ENCODE measurements at regions not wholly inside any gene's neighbourhood (a gene's known extent, or its start where the extent isn't known, plus 50 kb on each side); places are given as distances from the start of the nearest gene placed in this dataset.

GRCh38 chr2:12806549-12807242, 90.0 kb downstream of the TRIB2 start:
- DNase-seq (no peak), ATAC-seq (replicated peaks in 1 of 4) (no peak)
- H3K9me3 ChIP-seq: no peaks in the 10 kb centered on the region
- H3K27ac Mint-ChIP-seq: no peak overlapping the region
- WGBS (ENCODE audit: insufficient coverage): no CpG with 5 or more reads among the region's 5 CpGs
- H3K4me1 ChIP-seq (ENCODE audit: control insufficient read depth in 1 of 2, extremely low read depth in 1 of 2, insufficient read depth in 2 of 2, low read length in 2 of 2): no peaks in the 10 kb centered on the region
- POLR2A ChIA-PET: no interaction called here
- H3K4me3 Mint-ChIP-seq: no peak overlapping the region
- no peaks in the 10 kb centered on the region for H3K27me3 ChIP-seq (replicated peaks in 1 of 2; ENCODE audit: control insufficient read depth in 2 of 2, extremely low read depth in 1 of 2, insufficient read depth in 2 of 2, low read length in 1 of 2)
- H3K36me3 Mint-ChIP-seq: peaks cover 4% of the 10 kb centered on the region
- no peak overlapping the region for H3K4me3 ChIP-seq (ENCODE audit: control insufficient read depth in 1 of 2, extremely low read depth in 1 of 2, low read length in 1 of 2)
- no peaks in the 10 kb centered on the region for H3K36me3 ChIP-seq (ENCODE audit: control insufficient read depth in 2 of 2, extremely low read depth in 1 of 2, insufficient read depth in 1 of 2, low read length in 1 of 2)
- CTCF ChIA-PET: interaction anchor here in 1 of 2 donors (0.6 to 0.9 kb wide), 3 partner anchors 24 to 978 kb away, joined by 3 to 4 read pairs (median 3); no protein-coding TSS in a partner anchor
- H3K9me3 Mint-ChIP-seq: peaks cover 0 to 5% (median 5%) of the 10 kb centered on the region in 3 donors
- H3K27me3 Mint-ChIP-seq: peaks cover 4 to 10% of the 10 kb centered on the region in 2 donors
- H3K4me1 Mint-ChIP-seq: peaks cover 0 to 4% (median 0%) of the 10 kb centered on the region in 3 donors
- no peak overlapping the region for H3K27ac ChIP-seq (ENCODE audit: low read length)

GRCh38 chr2:12807907-12808810, 91.4 kb downstream of the TRIB2 start:
- DNase-seq: no peak
- H3K27me3 ChIP-seq (replicated peaks in 1 of 2; ENCODE audit: control insufficient read depth in 2 of 2, extremely low read depth in 1 of 2, insufficient read depth in 2 of 2, low read length in 1 of 2): no peaks in the 10 kb centered on the region
- WGBS (ENCODE audit: insufficient coverage): 100% methylated on average over 1 of the region's 6 CpGs
- H3K27ac ChIP-seq (ENCODE audit: low read length): no peak overlapping the region
- no peaks in the 10 kb centered on the region for H3K36me3 ChIP-seq (ENCODE audit: control insufficient read depth in 2 of 2, extremely low read depth in 1 of 2, insufficient read depth in 1 of 2, low read length in 1 of 2)
- CTCF ChIA-PET: no interaction called here
- POLR2A ChIA-PET: no interaction called here
- H3K9me3 ChIP-seq: no peaks in the 10 kb centered on the region
- Mint-ChIP-seq H3K4me3 (no peak overlapping the region), H3K36me3 (no peaks in the 10 kb centered on the region), H3K4me1 (peaks cover 0 to 4% (median 0%) of the 10 kb centered on the region in 3 donors), H3K27ac (no peak overlapping the region), H3K9me3 (no peaks in the 10 kb centered on the region), H3K27me3 (peaks cover 4 to 10% of the 10 kb centered on the region in 2 donors)
- ATAC-seq (replicated peaks in 1 of 4): no peak
- H3K4me1 ChIP-seq (ENCODE audit: control insufficient read depth in 1 of 2, extremely low read depth in 1 of 2, insufficient read depth in 2 of 2, low read length in 2 of 2): no peaks in the 10 kb centered on the region
- H3K4me3 ChIP-seq (ENCODE audit: control insufficient read depth in 1 of 2, extremely low read depth in 1 of 2, low read length in 1 of 2): no peak overlapping the region

GRCh38 chr2:12809526-12809925, 92.8 kb downstream of the TRIB2 start:
- Mint-ChIP-seq H3K36me3 (no peaks in the 10 kb centered on the region), H3K9me3 (no peaks in the 10 kb centered on the region), H3K4me1 (peaks cover 0 to 4% (median 0%) of the 10 kb centered on the region in 3 donors), H3K27me3 (peaks cover 4 to 10% of the 10 kb centered on the region in 2 donors), H3K4me3 (no peak overlapping the region), H3K27ac (no peak overlapping the region)
- Histone ChIP-seq H3K4me1 (ENCODE audit: control insufficient read depth in 1 of 2, extremely low read depth in 1 of 2, insufficient read depth in 2 of 2, low read length in 2 of 2) (no peaks in the 10 kb centered on the region), H3K27me3 (replicated peaks in 1 of 2; ENCODE audit: control insufficient read depth in 2 of 2, extremely low read depth in 1 of 2, insufficient read depth in 2 of 2, low read length in 1 of 2) (no peaks in the 10 kb centered on the region), H3K4me3 (ENCODE audit: control insufficient read depth in 1 of 2, extremely low read depth in 1 of 2, low read length in 1 of 2) (no peak overlapping the region), H3K36me3 (ENCODE audit: control insufficient read depth in 2 of 2, extremely low read depth in 1 of 2, insufficient read depth in 1 of 2, low read length in 1 of 2) (no peaks in the 10 kb centered on the region), H3K27ac (ENCODE audit: low read length) (no peak overlapping the region), H3K9me3 (no peaks in the 10 kb centered on the region)
- DNase-seq: no peak
- CTCF ChIA-PET: no interaction called here
- POLR2A ChIA-PET: no interaction called here
- ATAC-seq (replicated peaks in 1 of 4): no peak
- 81% methylated on average over 2 of the region's 4 CpGs for WGBS (ENCODE audit: insufficient coverage)

GRCh38 chr2:12811916-12812315, 95.2 kb downstream of the TRIB2 start:
- no peak overlapping the region for H3K27ac Mint-ChIP-seq
- no peaks in the 10 kb centered on the region for H3K9me3 Mint-ChIP-seq
- ATAC-seq (replicated peaks in 1 of 4) (no peak), DNase-seq (no peak)
- peaks cover 3 to 10% of the 10 kb centered on the region in 2 donors for H3K27me3 Mint-ChIP-seq
- Histone ChIP-seq H3K27ac (ENCODE audit: low read length) (no peak overlapping the region), H3K4me3 (ENCODE audit: control insufficient read depth in 1 of 2, extremely low read depth in 1 of 2, low read length in 1 of 2) (no peak overlapping the region), H3K36me3 (ENCODE audit: control insufficient read depth in 2 of 2, extremely low read depth in 1 of 2, insufficient read depth in 1 of 2, low read length in 1 of 2) (no peaks in the 10 kb centered on the region), H3K9me3 (no peaks in the 10 kb centered on the region), H3K4me1 (ENCODE audit: control insufficient read depth in 1 of 2, extremely low read depth in 1 of 2, insufficient read depth in 2 of 2, low read length in 2 of 2) (peaks cover 7 to 9% of the 10 kb centered on the region in 2 experiments), H3K27me3 (replicated peaks in 1 of 2; ENCODE audit: control insufficient read depth in 2 of 2, extremely low read depth in 1 of 2, insufficient read depth in 2 of 2, low read length in 1 of 2) (no peaks in the 10 kb centered on the region)
- no peaks in the 10 kb centered on the region for H3K36me3 Mint-ChIP-seq
- CTCF ChIA-PET: no interaction called here
- H3K4me3 Mint-ChIP-seq: no peak overlapping the region
- peaks cover 16 to 17% (median 17%) of the 10 kb centered on the region in 3 donors for H3K4me1 Mint-ChIP-seq
- POLR2A ChIA-PET: no interaction called here

- CTCF ChIA-PET: interaction anchor here in 1 of 2 donors (0.5 kb wide), 1 partner anchor 95 kb away, joined by 3 read pairs; no protein-coding TSS in a partner anchor
- H3K4me1 ChIP-seq (ENCODE audit: control insufficient read depth in 1 of 2, extremely low read depth in 1 of 2, insufficient read depth in 2 of 2, low read length in 2 of 2): peaks cover 14 to 15% of the 10 kb centered on the region in 2 experiments
- Mint-ChIP-seq H3K4me3 (no peak overlapping the region), H3K36me3 (no peaks in the 10 kb centered on the region), H3K27me3 (peaks cover under 1 to 7% of the 10 kb centered on the region in 2 donors), H3K9me3 (no peaks in the 10 kb centered on the region), H3K4me1 (peaks cover 25 to 29% (median 26%) of the 10 kb centered on the region in 3 donors), H3K27ac (no peak overlapping the region)
- no peak for DNase-seq
- no peak for ATAC-seq (replicated peaks in 1 of 4)
- H3K27ac ChIP-seq (ENCODE audit: low read length): no peak overlapping the region
- no peaks in the 10 kb centered on the region for H3K36me3 ChIP-seq (ENCODE audit: control insufficient read depth in 2 of 2, extremely low read depth in 1 of 2, insufficient read depth in 1 of 2, low read length in 1 of 2)
- H3K9me3 ChIP-seq: no peaks in the 10 kb centered on the region
- H3K4me3 ChIP-seq (ENCODE audit: control insufficient read depth in 1 of 2, extremely low read depth in 1 of 2, low read length in 1 of 2): no peak overlapping the region
- POLR2A ChIA-PET: no interaction called here
- H3K27me3 ChIP-seq (replicated peaks in 1 of 2; ENCODE audit: control insufficient read depth in 2 of 2, extremely low read depth in 1 of 2, insufficient read depth in 2 of 2, low read length in 1 of 2): no peaks in the 10 kb centered on the region
These were observed 96.4 kb downstream of the TRIB2 start for GRCh38 chr2:12813166-12813565.

GRCh38 chr2:12816379-12817306, 99.9 kb downstream of the TRIB2 start:
- POLR2A ChIA-PET: interaction anchor here in 1 of 2 donors (0.5 kb wide), 1 partner anchor 743 kb away, joined by 3 read pairs; no protein-coding TSS in a partner anchor
- Histone ChIP-seq H3K27ac (ENCODE audit: low read length) (no peak overlapping the region), H3K4me3 (ENCODE audit: control insufficient read depth in 1 of 2, extremely low read depth in 1 of 2, low read length in 1 of 2) (no peak overlapping the region), H3K27me3 (replicated peaks in 1 of 2; ENCODE audit: control insufficient read depth in 2 of 2, extremely low read depth in 1 of 2, insufficient read depth in 2 of 2, low read length in 1 of 2) (no peaks in the 10 kb centered on the region), H3K9me3 (no peaks in the 10 kb centered on the region), H3K4me1 (ENCODE audit: control insufficient read depth in 1 of 2, extremely low read depth in 1 of 2, insufficient read depth in 2 of 2, low read length in 2 of 2) (peaks cover 18 to 24% of the 10 kb centered on the region in 2 experiments), H3K36me3 (ENCODE audit: control insufficient read depth in 2 of 2, extremely low read depth in 1 of 2, insufficient read depth in 1 of 2, low read length in 1 of 2) (no peaks in the 10 kb centered on the region)
- DNase-seq: peak in 1 of 35 experiments; percentile 9
- CTCF ChIA-PET: no interaction called here
- Mint-ChIP-seq H3K4me3 (peak overlapping the region in 1 of 3 donors; percentile 37), H3K27ac (peak overlapping the region; percentile 56 to 62), H3K9me3 (no peaks in the 10 kb centered on the region), H3K36me3 (no peaks in the 10 kb centered on the region), H3K4me1 (peaks cover 48 to 59% (median 52%) of the 10 kb centered on the region in 3 donors), H3K27me3 (peaks cover 3 to 6% of the 10 kb centered on the region in 2 donors)
- peak in 3 of 4 experiments; percentile 54 to 73 (median 57) for ATAC-seq (replicated peaks in 1 of 4)
- 64% methylated on average over 1 of the region's 4 CpGs for WGBS (ENCODE audit: insufficient coverage)

All from T-cell (primary cell).